LHCN-M2 (cell line): ENCODE measurements at regions not wholly inside any gene's neighbourhood (a gene's known extent, or its start where the extent isn't known, plus 50 kb on each side); places are given as distances from the start of the nearest gene placed in this dataset.
"Not testable (repeated sequence)": the region's sequence is repeated elsewhere in the genome, so short reads cannot be mapped to it uniquely, and the experiment has no call there.

Source experiments
- DNase-seq: peaks from one replicate; pipeline ENCODE4 v3.0.0-alpha.2; 2012; ENCODE audit warnings: low read depth

DNA sequence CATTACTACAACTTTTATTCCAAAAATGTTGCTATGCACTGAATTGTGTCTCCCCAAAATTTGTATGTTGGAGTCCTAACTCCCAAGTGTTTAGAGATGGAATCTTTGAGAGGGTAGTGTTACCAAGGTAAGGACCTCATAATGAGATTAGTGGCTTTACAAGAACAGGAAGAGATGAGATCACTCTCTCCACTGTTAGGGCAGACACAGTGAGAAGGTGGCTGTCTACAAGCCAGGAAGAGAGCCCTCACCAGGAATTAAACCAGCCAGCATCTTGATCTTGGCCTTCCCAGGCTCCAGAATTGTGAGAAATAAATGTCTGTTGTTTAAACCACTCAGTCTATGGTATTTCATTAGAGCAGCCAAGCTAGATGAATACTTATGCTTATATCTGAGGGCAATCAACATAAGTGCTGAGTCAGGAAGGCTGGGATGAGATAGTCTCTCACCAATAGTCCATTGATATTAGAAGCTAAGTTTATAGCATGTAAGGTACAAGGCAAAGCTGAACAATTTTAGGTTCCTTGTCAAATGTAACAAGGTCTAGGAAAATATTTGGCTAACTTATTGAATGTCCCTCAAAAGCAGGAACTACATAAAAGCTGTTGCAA, 317.6 kb upstream of the REG3G start:
- DNase-seq = no peak

DNA sequence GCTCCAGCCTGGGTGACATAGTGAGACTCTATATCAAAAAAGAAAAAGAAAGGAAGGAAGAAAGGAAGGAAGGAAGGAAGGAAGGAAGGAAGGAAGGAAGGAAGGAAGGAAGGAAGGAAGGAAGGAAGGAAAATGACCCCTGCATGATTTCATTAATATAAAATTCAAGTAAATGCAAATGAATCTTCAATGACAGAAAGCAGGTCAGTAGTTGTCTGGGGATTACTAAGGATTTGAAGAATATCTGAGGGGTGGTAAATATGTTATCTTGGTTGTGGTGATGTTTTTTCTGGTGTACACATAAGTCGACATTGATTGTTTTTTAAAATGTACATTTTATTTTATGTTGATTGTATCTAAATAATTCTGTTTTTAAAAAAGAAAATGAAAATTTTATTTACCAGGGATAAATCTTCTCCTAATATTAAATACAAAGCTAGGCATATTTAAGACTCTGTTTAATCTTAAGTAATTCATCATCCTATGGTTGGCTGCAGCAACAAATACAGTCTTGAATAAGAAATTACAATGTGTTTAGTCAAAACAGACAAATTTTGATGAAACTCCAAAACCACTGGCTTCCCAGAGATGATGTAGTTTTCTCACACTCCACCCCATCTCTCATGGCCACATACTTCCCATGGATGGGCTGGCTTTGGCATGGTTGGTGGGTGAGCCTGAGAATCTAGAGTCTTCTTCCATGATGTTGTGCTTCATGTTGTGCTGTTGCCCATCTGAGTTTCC, 314.7 kb upstream of the REG3G start:
- DNase-seq = no peak

DNA sequence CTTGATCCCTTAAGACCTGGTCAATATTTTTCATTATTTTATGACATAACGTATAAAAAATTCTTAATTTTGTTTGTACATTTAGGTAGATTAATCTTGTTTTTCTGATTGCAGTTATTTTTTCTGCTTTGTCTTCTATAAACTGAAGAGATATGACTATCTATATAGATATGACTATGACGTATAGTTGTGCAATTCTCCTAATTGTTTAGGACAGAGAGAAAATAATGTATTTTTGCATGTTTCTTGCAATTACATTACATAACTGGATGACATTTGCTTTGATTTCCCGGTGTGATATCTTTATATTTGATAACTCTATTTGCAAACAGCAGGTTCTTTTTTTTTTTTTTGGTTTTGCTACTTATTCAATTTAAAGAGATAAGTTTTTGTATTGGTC, 310.2 kb upstream of the REG3G start:
- DNase-seq = no peak

DNA sequence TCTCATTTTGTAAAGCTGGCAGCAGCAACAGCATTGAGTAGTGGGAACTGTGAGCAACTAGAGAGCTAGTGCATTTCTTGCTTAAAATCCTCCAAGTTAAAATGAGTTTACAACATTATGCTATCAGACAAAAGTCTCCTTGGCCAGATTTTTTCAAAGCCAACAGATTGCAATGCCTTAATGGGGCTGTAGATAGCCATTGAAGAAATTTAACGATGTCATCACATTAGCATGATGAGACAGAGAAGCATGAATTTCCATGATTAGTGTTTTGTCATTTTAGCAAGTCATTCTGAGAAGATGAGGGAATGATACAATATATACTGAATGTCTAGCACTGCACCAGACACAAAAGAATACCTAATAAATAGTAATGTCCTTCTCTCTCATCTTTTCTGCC, 307.5 kb upstream of the REG3G start:
- no peak for DNase-seq

DNA sequence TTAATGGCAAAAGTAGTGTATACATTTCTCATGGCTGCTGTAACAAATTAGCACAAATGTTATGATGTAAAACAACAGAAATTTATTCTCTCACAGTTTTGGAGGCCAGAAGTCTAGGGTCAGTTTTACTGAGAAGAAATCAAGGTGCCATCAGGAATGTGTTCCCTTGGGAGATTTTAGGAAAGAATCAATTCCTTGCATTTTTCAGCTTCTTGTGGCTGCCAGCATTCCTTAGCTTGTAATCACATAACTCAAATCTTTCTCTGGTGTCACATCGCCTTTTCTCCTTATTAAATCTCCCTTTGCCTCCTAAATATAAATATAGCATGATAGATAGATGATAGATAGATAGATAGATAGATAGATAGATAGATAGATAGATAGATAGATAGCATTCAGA, 307.0 kb upstream of the REG3G start:
- DNase-seq = no peak

DNA sequence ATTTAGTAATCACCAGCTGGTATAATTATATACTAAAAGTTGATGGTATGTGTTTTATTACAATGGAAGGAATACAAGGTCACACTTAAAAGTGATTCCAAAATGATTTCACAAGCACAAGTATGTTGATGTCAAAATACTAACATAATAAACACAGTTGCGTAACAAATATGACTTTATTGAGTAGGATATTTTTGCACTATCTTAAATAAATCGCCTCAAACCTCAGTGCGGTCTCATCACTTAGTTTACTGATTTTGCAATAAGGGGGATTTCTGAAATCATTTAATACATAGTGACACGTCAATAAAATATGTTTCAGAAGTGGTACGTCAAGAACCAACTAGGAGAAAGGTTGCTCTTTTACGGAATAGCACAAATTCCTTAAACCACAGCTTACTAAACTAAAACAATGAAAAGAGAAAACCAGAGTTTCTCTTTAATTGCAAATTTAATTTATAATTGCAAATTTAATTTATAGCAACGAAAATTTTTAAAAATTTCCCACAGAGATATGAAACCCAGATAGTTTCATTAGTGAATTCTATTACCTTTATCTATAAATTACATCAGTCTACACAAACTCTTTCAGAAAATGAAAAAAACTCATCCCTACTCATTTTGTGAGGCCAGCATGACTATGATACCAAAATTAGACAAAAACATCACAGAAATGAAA, 304.0 kb upstream of the REG3G start:
- no peak for DNase-seq

DNA sequence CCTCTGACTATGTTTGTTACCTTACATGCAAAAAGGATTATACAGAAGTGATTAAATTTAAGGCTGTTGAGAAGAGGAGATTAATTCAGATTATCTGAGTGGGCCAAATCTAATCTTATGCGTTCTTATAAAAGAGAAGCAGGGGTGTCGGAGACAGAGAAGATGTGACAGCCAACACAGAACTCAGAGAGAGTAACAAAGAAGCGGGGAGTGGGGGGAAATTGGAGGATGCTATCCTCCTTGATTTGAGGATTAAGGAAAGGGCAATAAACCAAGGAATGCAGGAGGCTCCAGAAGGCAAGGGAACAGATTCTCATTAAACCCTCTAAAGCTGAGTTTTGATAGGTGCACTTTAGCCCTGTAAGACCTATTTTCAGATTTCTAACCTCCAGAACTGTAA, 291.3 kb upstream of the REG3G start:
- no peak for DNase-seq

DNA sequence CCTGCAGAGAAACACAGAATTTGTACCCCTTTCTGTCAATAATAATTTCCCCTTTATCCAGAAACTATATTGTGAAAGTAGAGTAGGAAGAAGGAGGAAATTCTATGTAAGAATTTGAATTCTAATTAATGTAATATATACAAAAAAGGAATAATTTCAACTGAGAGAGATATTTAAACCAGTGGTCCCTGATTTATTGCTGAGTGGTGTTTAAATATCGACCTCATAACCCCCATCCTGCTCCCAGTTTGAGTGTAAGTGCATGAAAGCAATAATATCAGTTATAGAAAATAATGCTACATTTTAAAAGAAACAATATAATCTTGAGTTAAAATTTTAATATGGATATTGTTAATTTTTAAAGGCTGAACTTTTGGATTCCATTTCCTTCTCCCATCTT, 286.2 kb upstream of the REG3G start:
- DNase-seq = no peak

DNA sequence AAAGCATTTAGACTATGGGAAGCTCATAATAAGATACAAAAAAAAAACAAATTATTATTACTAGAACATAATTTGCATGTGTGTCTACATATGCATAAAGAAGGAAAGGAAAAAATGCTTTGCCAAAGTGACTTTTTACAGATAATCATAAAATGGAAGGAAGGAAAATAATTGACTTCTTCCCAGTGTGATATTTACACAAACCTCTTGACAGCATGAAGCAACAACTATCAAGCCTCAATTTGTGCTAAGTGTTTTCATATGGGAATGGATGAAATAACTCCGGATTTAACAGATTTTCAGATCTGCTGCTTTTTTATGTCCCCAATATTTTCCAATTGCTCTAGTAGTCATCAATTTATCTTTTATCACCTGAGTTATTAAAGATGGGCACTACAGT, 275.9 kb upstream of the REG3G start:
- DNase-seq = no peak

DNA sequence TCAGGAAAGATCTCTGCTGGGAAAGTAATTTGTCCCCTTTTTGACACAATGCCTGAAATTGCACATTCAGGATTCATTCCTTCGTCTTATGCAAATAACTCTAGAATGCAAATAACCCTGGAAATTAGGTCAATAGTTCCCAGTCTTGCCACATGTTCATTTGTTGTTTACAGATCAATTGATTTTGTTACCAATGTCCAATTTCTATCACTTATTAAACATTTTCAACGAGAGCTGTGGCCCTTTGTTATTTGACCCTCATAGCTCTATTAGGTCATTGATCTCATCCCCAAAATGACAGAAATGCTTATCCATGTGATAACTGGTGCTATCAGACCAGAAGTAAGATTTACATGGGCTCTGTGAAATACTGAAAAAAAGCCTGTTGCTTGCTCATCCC, 275.3 kb upstream of the REG3G start:
- DNase-seq = no peak

DNA sequence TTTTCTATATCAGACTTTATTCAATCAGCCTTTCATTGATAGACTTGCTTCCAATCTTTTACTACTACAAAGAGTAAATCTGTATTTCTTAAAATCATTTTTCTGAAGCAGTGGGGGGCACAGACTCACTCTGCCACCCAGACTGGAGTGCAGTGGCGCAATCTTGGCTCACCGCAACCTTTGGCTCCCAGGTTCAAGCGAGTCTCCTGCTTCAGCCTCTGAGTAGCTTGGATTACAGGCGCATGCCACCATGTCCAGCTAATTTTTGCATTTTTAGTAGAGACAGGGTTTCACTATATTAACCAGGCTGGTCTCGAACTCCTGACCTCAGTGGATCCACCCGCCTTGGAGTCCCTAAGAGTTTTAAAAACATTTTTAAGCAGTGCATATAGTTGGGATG, 270.6 kb upstream of the REG3G start:
- DNase-seq = no peak

DNA sequence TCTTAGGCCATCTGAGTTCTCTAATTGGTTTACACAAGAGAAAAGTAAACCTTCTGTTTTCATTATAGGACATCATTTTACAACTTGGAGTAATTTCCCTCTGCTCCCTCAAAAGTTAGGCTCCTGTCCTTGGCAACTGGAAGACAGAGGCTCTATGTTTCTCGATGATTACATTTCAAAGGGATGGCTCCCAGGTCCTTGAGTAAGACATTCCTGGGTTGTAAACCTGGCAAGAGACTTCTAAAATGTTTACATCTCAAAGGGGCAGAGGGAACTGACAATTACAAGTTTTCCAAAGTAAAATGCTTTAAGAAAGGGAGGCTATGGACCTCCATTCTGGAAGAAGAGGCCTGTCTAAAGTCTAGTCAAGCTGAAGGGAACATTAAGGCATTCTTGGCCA, 268.3 kb upstream of the REG3G start:
- no peak for DNase-seq

DNA sequence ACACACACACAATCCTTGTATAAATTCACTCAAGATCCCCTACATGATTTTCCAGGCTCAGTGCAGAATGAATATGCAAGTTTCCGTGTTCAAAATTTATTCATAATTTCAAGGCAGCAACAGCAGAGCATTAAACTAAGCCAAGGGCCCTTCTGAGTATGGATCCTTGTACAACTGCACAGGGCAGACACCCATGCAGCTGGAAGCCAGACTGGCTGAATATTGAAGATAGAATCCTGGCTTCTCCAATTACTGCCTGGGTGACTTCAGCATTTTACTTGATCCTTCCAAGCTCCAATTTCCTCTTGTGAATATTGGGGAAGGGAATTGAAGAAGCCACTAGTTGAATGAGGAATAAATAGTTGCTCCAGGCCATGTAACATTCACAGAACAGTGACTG, 267.9 kb upstream of the REG3G start:
- DNase-seq = no peak

DNA sequence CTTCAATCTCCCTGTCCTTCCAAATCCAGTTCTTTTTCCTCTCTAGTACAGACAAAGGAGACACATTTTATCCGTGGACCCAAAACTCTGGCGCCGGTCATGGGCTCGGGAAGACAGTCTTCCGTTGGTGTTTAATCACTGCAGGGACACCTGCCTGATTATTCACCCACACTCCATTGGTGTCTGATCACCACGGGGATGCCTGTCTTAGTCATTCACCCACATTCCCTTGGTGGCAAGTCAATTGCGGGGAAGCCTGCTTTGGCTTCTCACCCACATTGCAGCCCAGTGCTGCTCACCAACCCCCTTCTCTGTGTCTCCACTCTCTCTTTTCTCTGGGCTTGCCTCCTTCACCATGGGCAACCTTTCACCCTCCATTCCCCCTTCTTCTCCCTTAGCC, 266.7 kb upstream of the REG3G start:
- DNase-seq = not testable (repeated sequence)

DNA sequence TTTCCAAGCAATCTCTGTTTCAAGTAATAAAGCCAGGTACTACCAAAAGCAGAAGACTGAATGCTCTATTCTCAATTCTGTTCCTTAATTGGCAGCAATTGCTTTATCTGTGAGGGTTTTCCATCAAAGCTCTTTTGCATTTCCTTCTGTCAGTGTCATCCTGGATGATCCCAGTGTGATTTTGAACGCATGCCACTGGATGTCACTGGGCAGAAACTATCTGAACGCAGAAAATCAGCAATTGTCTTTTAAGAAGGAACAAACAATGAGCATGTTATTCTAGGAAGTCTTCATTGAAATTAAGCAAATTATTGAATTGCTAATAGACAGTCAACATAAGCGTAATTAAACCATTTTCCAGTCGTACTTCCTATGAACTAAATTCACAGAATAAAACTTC, 259.0 kb upstream of the REG3G start:
- DNase-seq = no peak

DNA sequence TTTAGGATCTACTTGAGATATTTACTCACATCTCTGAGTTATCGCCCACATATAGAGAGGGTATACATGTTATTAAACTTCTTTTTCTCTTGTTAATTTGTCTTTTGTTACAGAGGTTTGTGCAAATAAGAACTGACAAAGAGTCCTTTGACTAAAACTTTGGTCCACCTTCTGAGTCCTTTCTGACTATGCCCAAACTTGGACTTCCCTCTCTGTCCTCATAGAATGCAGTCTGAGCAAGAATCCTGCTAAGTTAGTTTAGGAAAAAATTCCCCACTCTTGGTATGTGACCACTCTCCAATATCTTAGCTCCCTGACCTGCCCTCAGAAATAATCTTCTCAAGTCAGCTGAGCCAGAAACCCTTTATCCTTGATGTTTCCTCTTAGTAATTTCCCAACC, 257.5 kb upstream of the REG3G start:
- DNase-seq = no peak

DNA sequence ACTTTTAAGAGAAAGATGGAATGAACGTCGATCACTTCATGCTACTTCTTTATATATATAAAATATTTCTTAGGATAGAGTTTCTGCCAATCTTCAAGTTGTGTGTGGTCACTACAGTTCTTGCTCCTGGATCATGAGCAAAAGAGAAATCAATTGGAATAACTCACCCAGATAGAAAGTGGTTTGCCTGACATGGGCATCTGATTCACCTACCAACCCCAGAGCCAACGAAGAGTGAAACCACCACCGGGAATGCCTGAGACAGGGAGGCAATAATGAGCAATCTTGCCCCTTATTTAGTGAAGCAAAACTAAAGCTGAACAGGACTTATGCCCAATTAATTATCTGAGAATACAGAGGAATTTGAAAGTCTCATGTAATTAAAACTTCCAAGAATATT, 250.2 kb upstream of the REG3G start:
- DNase-seq = no peak

DNA sequence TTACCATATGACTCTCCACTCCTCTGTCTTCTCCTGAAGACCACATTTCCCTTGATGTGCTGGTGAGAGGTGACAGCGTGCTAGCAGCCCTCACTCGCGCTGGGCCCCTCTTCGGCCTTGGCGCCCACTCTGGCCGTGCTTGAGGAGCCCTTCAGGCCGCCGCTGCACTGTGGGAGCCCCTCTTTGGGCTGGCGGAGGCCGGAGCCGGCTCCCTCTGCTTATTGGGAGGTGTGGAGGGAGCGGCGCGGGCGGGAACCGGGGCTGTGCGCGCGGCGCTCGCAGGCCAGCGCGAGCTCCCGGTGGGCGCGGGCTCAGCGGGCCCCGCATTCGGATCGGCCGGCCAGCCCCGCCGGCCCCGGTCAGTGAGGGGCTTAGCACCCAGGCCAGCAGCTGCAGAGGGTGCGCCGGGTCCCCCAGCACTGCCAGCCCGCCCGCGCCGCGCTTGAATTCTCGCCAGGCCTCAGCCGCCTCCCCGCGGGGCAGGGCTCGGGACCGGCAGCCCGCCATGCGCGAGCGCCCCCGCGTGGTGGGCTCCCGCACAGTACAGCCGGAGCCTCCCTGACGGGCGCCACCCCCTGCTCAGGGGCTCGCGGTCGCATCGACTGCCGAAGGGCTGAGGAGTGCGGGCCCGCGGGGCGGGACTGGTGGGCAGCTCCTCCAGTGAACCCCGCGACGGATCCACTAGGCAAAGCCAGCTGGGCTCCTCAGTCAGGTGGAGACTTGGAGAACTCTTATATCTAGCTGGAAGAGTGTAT, 246.6 kb upstream of the REG3G start:
- DNase-seq = no peak

DNA sequence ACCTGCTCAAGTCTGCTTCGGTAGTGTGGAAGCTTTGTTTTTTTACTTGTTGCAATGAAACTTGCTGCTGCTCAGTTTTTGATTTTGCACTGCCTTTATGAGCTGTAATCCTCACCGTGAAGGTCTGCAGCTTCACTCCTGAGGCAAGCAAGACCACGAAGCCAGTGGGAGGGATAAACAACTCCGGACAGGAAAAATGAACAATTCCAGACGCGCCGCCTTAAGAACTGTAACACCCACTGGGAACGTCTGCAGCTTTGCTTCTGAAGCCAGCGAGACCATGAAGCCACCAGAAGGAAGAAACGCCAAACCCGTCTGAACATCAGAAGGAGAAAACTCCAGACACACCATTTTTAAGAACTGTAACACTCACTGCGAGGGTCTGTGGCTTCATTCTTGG, 245.7 kb upstream of the REG3G start:
- no peak for DNase-seq

DNA sequence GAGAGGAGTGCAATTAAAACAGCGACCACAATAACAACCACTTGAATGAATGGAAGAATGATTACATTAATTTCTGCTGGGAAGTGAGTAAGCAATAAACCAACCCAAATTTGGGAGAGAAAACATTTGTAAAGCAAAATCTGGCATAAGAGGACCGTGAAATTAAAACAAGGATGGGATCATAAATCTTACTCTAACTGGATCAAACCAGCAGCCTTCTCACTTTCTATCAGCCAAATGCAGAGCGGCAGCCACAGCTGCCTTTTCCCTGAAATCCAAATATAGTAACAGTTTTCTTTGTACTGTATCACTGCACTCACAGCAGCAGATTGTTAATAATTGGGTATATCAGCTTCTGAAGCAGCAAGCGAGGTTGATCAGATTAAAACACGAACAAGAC, 245.2 kb upstream of the REG3G start:
- DNase-seq = no peak

DNA sequence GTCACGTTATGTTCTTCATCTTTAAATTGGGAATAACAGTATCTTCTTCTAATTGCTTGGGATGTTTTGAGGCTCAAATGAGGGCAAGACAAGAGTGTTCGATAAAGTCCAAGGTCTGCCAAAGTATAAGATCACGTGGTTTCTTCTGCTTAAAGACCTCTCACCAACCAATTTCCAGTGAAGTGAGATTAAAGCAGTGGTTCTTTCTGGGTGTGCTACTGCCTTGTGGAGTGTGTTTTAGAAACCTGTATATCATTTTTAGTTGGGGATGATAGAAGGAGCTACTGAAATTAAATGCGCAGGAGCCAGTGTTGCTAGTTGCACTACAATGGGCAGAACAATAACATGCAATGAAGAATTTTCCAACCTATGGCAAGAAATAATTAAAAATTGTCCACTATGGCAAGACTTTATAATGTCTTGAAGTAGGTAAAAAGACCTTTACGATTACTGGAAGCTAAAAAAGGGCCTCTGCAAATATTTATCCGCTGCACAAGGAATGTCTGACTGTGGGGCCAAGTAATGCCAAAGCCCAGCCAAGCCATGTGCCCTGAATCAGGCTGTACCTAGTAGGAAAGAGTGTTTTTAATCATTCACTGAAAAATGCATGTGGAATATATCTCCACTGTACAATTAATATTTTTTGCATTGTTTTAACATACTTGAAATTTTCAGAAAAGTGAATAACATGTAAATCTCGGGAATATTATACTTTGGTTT, 244.5 kb upstream of the REG3G start:
- DNase-seq = no peak

DNA sequence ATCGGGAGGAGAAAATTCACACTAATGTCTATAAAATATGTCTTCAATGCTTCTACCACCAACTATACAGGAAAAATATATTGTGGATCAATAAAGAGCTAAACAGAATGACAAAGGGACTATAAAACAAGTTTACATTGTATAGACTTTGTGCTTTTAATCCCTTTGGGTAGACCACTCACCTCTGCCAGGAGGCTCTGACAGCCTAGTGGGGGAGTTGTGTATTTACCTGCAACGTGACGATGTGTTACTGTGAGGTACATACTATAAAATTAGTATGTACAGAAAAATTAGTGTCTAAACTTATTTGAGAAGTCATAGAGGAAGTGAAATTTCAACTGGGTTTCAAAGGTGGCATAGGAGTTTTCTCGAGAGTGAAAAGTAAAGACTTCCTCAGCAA, 243.3 kb upstream of the REG3G start:
- no peak for DNase-seq
